GM12891 (cell line): ENCODE measurements at regions not wholly inside any gene's neighbourhood (a gene's known extent, or its start where the extent isn't known, plus 50 kb on each side); places are given as distances from the start of the nearest gene placed in this dataset.

Experiments
- POLR2A ChIP-seq: IDR thresholded peaks from 2 replicates; pipeline ENCODE4 v1.6.1; 2011; ENCODE audit warnings: low read depth, low read length, control low read depth
- POLR2AphosphoS5 ChIP-seq: IDR thresholded peaks from 2 replicates; pipeline ENCODE4 v1.6.1; 2011; ENCODE audit warnings: low read depth, low read length, control low read depth
- TAF1 ChIP-seq: IDR thresholded peaks from 2 replicates; pipeline ENCODE4 v1.6.1; 2011; ENCODE audit warnings: low read depth, low read length, control low read depth

GRCh38 chr1:68633141-68633919 lies 136.4 kb upstream of the DEPDC1 start:
- TF ChIP-seq POLR2AphosphoS5 (no peak), POLR2A (no peak), TAF1 (no peak)
